ENCODE measurements at regions not wholly inside any gene's neighbourhood (a gene's known extent, or its start where the extent isn't known, plus 50 kb on each side); places are given as distances from the start of the nearest gene placed in this dataset.
A peak's percentile ranks its signal among the peaks of the same experiment; 100 is the strongest.

GRCh38 chr9:115209601-115210306 is 91.8 kb upstream of the TNC start:
- peak; percentile 22 for DNase-seq (ENCODE audit: low read depth)
- TF ChIP-seq CTCF (IDR thresholded peaks at IDR 0.05; ENCODE audit: insufficient read depth, low read length) = no peak
- no peak overlapping the region for H3K4me3 ChIP-seq (ENCODE audit: low read depth, low read length)

GRCh38 chr9:115210699-115211098 is 92.7 kb upstream of the TNC start:
- TF ChIP-seq CTCF (IDR thresholded peaks at IDR 0.05; ENCODE audit: insufficient read depth, low read length) = no peak
- H3K4me3 ChIP-seq (ENCODE audit: low read depth, low read length) = no peak overlapping the region
- DNase-seq (ENCODE audit: low read depth) = no peak

GRCh38 chr9:115211413-115212124 is 93.6 kb upstream of the TNC start:
- no peak overlapping the region for H3K4me3 ChIP-seq (ENCODE audit: low read depth, low read length)
- TF ChIP-seq CTCF (IDR thresholded peaks at IDR 0.05; ENCODE audit: insufficient read depth, low read length) = no peak
- DNase-seq (ENCODE audit: low read depth) = peak; percentile 61

GRCh38 chr9:115212125-115212605 is 94.2 kb upstream of the TNC start:
- no peak for TF ChIP-seq CTCF (IDR thresholded peaks at IDR 0.05; ENCODE audit: insufficient read depth, low read length)
- no peak overlapping the region for H3K4me3 ChIP-seq (ENCODE audit: low read depth, low read length)
- DNase-seq (ENCODE audit: low read depth) = no peak

- H3K4me3 ChIP-seq (ENCODE audit: low read depth, low read length) = no peak overlapping the region
- DNase-seq (ENCODE audit: low read depth) = no peak
- no peak for TF ChIP-seq CTCF (IDR thresholded peaks at IDR 0.05; ENCODE audit: insufficient read depth, low read length)
These were observed 94.9 kb upstream of the TNC start for GRCh38 chr9:115212832-115213231.

GRCh38 chr9:115213818-115214334 is 95.9 kb upstream of the TNC start:
- DNase-seq (ENCODE audit: low read depth) = peak; percentile 82
- H3K4me3 ChIP-seq (ENCODE audit: low read depth, low read length) = no peak overlapping the region
- TF ChIP-seq CTCF (IDR thresholded peaks at IDR 0.05; ENCODE audit: insufficient read depth, low read length) = no peak

All from fibroblast of the aortic adventitia (primary cell).